Mesothelial cell of epicardium (in vitro differentiated cells): ENCODE measurements at regions not wholly inside any gene's neighbourhood (a gene's known extent, or its start where the extent isn't known, plus 50 kb on each side); places are given as distances from the start of the nearest gene placed in this dataset.

Experiments
- DNase-seq, 2 experiments: peaks; one replicate each; pipeline ENCODE4 v3.0.0; 2021; ENCODE audit warnings: low spot score in 2 of 2; ENCODE audit not compliant: unreplicated experiment in 2 of 2
- H3K27ac Mint-ChIP-seq: 2 replicates; pipeline ENCODE4 v1.8.0; 2021; ENCODE audit warnings: mixed read lengths
- H3K27me3 Mint-ChIP-seq: 2 replicates; pipeline ENCODE4 v1.8.0; 2021; ENCODE audit warnings: low read depth, mixed read lengths
- H3K36me3 Mint-ChIP-seq: 2 replicates; pipeline ENCODE4 v1.8.0; 2021; ENCODE audit warnings: mixed read lengths
- H3K4me1 Mint-ChIP-seq: 2 replicates; pipeline ENCODE4 v1.8.0; 2021; ENCODE audit warnings: mixed read lengths
- H3K4me3 Mint-ChIP-seq: 2 replicates; pipeline ENCODE4 v1.8.0; 2021; ENCODE audit warnings: mild to moderate bottlenecking, moderate library complexity, mixed read lengths
- H3K9me3 Mint-ChIP-seq: 2 replicates; pipeline ENCODE4 v1.8.0; 2021; ENCODE audit warnings: mixed read lengths
- TF ChIP-seq, protein P1 (sequence below): fragments of 200-600 bp; sonication (generic); IDR thresholded peaks from one replicate; pipeline ENCODE4 v1.5.0; 2021; ENCODE audit warnings: antibody characterized with exemption; ENCODE audit not compliant: unreplicated experiment

DNA sequence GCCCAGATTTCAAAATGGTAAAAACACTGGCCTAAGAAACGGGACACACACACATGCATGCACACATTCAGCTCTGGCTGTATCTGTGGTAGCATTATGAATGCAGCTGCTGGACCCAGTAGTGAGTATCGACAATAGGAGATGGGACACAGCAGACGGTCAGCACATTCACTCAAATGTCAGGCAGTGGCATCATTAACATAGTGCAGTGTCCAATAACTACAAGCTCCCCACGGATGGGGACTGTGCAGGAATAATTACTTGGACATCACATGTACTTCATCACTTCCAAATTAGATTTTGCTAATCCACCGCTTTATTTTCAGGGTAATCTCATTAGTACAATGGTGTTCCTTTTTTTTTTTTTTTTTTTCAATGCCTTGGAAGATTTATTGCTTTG, 109.5 kb downstream of the FANCF start:
- TF ChIP-seq, protein P1, sequence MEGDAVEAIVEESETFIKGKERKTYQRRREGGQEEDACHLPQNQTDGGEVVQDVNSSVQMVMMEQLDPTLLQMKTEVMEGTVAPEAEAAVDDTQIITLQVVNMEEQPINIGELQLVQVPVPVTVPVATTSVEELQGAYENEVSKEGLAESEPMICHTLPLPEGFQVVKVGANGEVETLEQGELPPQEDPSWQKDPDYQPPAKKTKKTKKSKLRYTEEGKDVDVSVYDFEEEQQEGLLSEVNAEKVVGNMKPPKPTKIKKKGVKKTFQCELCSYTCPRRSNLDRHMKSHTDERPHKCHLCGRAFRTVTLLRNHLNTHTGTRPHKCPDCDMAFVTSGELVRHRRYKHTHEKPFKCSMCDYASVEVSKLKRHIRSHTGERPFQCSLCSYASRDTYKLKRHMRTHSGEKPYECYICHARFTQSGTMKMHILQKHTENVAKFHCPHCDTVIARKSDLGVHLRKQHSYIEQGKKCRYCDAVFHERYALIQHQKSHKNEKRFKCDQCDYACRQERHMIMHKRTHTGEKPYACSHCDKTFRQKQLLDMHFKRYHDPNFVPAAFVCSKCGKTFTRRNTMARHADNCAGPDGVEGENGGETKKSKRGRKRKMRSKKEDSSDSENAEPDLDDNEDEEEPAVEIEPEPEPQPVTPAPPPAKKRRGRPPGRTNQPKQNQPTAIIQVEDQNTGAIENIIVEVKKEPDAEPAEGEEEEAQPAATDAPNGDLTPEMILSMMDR, result no peak
- H3K36me3 Mint-ChIP-seq, result no peaks in the 10 kb centered on the region
- no peaks in the 10 kb centered on the region for H3K9me3 Mint-ChIP-seq
- H3K27me3 Mint-ChIP-seq, result no peaks in the 10 kb centered on the region
- H3K4me3 Mint-ChIP-seq, result no peak overlapping the region
- no peak for DNase-seq
- H3K4me1 Mint-ChIP-seq, result peaks cover 22% of the 10 kb centered on the region
- H3K27ac Mint-ChIP-seq, result no peak overlapping the region

DNA sequence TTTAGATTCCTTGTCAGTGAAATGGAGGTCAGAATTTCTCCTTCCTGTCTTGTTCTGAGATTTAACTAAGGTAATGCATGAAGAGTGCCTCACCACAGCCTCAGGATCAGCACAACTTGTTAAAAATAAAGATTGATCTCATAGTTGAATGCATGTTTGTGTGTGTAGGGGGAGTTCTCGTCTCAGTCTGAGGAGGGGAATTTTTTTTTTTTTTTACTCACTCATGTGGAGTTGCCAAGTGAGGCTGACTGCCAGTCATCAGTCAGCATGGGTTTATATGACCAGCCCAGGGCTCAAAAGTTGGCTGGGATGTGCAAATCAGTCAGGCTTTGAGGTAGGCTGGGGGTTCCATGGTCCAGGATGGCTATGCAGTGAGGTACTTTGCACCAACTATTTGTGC, 113.2 kb downstream of the FANCF start:
- no peak for DNase-seq
- Mint-ChIP-seq H3K9me3 (no peaks in the 10 kb centered on the region), H3K4me3 (no peak overlapping the region), H3K36me3 (no peaks in the 10 kb centered on the region), H3K4me1 (peaks cover 46% of the 10 kb centered on the region), H3K27ac (peak overlapping the region; percentile 8), H3K27me3 (no peaks in the 10 kb centered on the region)
- TF ChIP-seq, protein P1, result no peak

DNA sequence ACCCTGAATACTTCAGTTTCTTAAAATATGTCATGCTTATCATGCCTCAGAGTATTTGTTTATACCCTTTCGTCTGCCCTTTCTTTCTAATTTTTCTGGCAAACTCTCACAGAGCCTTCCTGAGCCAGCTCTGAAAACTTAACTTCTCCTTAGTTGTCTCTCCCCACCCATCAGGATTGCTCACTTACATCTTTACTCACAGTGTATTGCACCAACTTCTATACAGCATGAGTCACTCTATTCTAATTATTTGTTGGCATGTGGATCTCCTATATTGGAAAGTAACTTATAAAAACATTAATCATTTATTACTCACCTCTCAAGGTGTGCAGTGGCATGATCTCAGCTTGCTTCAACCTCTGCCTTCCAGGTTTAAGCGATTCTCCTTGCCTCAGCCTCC, 114.9 kb downstream of the FANCF start:
- no peaks in the 10 kb centered on the region for H3K36me3 Mint-ChIP-seq
- no peak for DNase-seq
- H3K4me3 Mint-ChIP-seq, result no peak overlapping the region
- H3K4me1 Mint-ChIP-seq, result peaks cover 43% of the 10 kb centered on the region
- H3K9me3 Mint-ChIP-seq, result no peaks in the 10 kb centered on the region
- no peaks in the 10 kb centered on the region for H3K27me3 Mint-ChIP-seq
- TF ChIP-seq, protein P1, result no peak
- peak overlapping the region; percentile 81 for H3K27ac Mint-ChIP-seq

DNA sequence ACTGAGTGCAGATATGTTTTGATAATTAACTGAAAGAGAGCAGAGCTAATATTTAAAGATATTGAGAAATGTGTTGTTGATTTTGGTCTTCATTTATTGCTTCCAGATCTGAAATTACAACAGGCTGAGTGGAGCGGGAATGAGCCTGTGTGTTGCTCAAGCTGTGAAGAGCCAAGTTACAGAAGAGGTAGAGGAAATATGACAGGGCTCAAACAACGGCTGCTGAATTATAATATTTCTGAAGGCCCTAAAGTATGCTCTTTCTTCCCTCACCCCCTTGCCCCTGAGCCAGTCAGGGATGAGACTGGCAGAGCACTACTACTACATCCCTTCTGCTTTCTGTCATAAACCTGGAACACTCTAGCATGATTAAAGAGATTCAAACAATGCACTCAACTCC, 115.6 kb downstream of the FANCF start:
- H3K27me3 Mint-ChIP-seq, result no peaks in the 10 kb centered on the region
- peaks cover 43% of the 10 kb centered on the region for H3K4me1 Mint-ChIP-seq
- peak overlapping the region; percentile 81 for H3K27ac Mint-ChIP-seq

DNA sequence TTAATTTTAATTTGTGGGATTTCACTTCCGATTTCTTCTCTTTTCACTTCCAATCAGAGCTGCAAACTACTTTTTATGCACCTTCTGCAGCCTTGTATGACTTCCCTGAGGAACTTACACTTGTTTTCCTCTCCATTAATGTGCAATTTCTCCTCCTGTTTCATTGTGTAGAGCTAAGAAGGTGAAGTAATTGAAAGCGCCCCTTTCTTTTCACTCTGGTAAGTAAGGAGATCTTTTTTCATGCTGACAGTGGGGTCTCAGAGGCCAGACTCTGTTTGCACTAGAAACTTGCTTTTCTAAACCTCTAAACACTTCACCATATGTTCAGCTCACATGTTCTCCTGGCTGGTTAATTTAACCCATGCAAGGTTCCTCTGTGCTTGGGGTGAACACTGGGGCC, 117.0 kb downstream of the FANCF start:
- Mint-ChIP-seq H3K36me3 (no peaks in the 10 kb centered on the region), H3K4me1 (peaks cover 43% of the 10 kb centered on the region), H3K27me3 (no peaks in the 10 kb centered on the region), H3K4me3 (no peak overlapping the region), H3K9me3 (no peaks in the 10 kb centered on the region), H3K27ac (no peak overlapping the region)
- TF ChIP-seq, protein P1, result no peak
- DNase-seq, result no peak

More for the DNA sequence above, 115.6 kb downstream of the FANCF start:
- Mint-ChIP-seq H3K36me3 (no peaks in the 10 kb centered on the region), H3K9me3 (no peaks in the 10 kb centered on the region), H3K4me3 (no peak overlapping the region)
- DNase-seq, result no peak
- TF ChIP-seq, protein P1, result no peak

DNA sequence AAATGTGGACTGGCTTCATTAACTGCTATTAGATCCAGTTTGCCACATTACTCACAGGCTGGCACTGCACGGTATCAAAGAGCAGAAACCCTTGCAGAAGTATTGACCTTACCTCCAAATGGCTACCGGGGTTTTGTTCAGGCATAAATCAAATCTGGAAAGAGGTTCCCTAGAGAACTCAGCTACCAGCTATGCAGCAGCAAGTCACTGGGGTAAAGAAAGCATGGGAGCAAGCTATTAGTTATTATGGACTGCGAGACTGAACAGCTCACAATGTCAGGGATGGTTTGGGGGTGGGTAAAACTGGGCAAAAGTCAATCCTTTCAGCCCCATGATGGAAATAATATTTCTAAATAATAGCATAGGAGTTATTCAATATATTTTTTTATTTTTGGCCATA, 128.1 kb downstream of the FANCF start:
- Mint-ChIP-seq H3K36me3 (no peaks in the 10 kb centered on the region), H3K27me3 (no peaks in the 10 kb centered on the region), H3K4me3 (no peak overlapping the region), H3K4me1 (peaks cover under 1% of the 10 kb centered on the region), H3K9me3 (peaks cover 3% of the 10 kb centered on the region), H3K27ac (no peak overlapping the region)
- no peak for DNase-seq
- TF ChIP-seq, protein P1, result no peak
